ENCODE measurements at regions not wholly inside any gene's neighbourhood (a gene's known extent, or its start where the extent isn't known, plus 50 kb on each side); places are given as distances from the start of the nearest gene placed in this dataset.

DNA sequence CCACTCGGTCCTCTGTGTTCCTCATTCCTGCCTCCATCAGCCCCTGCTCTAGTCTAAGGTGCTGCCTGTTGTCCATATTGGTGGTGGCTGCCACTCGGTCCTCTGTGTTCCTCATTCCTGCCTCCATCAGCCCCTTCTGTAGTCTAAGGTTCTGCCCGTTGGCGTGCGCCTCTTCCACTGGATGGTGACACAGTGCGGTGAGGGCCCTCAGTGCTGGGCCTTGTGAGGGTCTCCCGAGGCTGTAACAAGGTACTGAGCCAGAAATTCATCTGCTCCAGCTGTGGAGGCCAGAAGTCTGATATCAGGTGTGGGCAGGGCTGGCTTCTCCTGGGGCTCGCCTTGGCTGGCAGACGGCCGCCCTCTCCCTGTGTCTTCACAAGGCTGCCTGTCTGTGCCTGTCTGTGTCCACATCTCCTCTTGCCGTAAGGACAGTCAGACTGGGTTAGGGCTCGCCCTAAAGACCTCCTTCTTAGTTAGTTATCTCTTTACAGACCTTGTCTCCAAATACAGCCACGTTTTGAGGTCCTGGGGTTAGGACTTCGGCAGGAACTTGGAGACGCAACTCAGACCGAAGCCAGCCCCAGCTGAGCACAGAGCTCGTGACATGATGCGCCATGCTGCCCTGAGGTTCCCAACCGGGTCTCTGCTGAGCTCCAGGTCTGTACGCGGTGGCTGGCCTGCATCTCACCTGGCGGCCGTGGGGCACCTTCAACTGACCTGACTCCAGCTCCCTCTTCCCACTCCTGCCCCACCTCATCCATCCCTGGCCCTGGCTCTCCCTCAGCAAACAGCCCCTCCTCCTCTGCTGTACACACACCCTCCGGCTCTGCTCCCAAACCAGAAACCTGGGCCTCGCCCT lies 181.4 kb upstream of the SHH start:
- H3K4me3 ChIP-seq (ENCODE audit: low read depth, low read length): no peak overlapping the region
- DNase-seq (ENCODE audit: low read depth): no peak
- TF ChIP-seq, protein P1, sequence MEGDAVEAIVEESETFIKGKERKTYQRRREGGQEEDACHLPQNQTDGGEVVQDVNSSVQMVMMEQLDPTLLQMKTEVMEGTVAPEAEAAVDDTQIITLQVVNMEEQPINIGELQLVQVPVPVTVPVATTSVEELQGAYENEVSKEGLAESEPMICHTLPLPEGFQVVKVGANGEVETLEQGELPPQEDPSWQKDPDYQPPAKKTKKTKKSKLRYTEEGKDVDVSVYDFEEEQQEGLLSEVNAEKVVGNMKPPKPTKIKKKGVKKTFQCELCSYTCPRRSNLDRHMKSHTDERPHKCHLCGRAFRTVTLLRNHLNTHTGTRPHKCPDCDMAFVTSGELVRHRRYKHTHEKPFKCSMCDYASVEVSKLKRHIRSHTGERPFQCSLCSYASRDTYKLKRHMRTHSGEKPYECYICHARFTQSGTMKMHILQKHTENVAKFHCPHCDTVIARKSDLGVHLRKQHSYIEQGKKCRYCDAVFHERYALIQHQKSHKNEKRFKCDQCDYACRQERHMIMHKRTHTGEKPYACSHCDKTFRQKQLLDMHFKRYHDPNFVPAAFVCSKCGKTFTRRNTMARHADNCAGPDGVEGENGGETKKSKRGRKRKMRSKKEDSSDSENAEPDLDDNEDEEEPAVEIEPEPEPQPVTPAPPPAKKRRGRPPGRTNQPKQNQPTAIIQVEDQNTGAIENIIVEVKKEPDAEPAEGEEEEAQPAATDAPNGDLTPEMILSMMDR (conservative IDR thresholded peaks at IDR 0.05; ENCODE audit: low read depth, low read length): no peak

- no peak for DNase-seq (ENCODE audit: low read depth)
- TF ChIP-seq, protein P1 (conservative IDR thresholded peaks at IDR 0.05; ENCODE audit: low read depth, low read length): no peak
- no peak overlapping the region for H3K4me3 ChIP-seq (ENCODE audit: low read depth, low read length)
Observed at GRCh38 chr7:155992974-155993373, 180.7 kb upstream of the SHH start.

DNA sequence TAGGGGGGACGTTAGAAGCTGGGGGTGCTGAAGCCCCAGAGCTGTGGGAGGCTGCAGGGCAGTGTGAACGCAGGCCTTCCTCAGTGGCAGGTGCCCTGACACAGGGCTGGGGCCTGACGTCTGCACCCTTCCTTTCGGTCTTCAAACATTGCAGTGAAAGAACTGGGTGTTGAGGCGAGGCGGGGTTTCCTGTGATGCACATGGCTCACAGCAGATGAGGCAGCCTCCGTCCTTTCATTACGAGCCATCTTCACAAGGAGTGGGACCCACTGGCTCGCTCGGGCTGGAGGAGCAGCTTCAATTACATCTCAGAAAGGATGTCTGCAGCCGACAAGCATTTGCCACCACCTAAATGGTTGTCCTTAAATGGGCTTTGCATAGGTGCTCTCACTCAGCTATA lies 180.3 kb upstream of the SHH start:
- TF ChIP-seq, protein P1 (conservative IDR thresholded peaks at IDR 0.05; ENCODE audit: low read depth, low read length): no peak
- DNase-seq (ENCODE audit: low read depth): no peak
- no peak overlapping the region for H3K4me3 ChIP-seq (ENCODE audit: low read depth, low read length)

DNA sequence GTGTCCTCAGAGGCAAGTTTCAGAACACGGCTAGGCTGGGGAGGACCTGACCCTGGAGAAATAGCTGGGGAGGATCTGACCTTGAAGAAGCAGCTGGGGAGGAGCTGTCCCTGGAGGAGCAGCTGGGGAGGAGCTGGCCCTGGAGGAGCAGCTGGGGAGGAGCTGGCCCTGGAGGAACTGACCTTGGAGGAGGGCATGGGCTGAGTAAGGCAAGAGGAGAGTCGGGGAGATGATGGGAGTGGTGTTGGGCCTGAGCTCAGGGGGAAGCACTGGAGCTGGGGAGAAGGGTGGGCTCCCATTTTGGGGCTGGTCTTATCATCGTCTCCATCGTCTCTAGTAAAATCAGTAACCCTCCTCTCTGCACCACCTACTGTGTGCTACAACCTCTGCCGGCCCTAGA lies 179.8 kb upstream of the SHH start:
- H3K4me3 ChIP-seq (ENCODE audit: low read depth, low read length): no peak overlapping the region
- DNase-seq (ENCODE audit: low read depth): no peak
- TF ChIP-seq, protein P1 (conservative IDR thresholded peaks at IDR 0.05; ENCODE audit: low read depth, low read length): no peak

DNA sequence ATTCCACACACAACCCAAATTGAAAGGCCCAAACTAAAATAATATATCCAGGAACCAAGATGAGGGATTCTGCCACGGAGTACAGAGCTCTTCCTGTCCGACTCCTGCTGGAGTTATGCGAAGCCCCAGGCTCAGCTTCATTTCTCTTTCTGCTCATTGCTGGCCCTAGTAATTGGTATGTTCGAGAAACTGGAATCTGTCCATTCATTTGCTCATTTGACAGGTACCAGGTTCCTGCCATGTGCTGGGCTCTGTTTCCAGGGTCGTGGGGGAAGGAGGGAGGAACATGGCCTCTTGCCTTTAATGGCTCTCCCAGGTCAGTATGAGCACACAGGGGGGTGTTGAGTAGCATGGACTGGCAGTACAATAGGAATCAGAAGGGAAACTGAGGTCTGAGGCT lies 179.2 kb upstream of the SHH start:
- H3K4me3 ChIP-seq (ENCODE audit: low read depth, low read length): no peak overlapping the region
- DNase-seq (ENCODE audit: low read depth): no peak
- TF ChIP-seq, protein P1 (conservative IDR thresholded peaks at IDR 0.05; ENCODE audit: low read depth, low read length): no peak

DNA sequence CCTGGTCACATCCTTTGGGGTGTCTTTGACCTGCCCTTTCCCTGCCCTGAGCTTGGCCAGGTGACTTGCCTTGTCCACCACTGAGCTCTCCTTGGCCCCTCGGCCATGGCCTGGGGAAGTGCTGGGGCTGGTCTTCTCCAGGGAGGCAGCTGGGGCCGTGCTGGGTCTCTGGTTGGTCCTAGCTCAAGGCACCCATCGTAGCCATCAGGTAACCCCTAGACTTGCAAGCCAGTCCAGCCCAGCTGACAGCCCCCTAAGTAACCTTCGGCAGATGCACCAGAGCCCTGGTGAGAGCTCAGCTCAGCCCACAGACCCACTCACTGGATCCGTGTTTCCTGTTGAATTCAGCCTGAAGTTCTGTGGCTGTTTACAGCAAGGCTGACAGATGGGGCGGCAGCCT lies 176.2 kb upstream of the SHH start:
- no peak overlapping the region for H3K4me3 ChIP-seq (ENCODE audit: low read depth, low read length)
- TF ChIP-seq, protein P1 (conservative IDR thresholded peaks at IDR 0.05; ENCODE audit: low read depth, low read length): no peak
- DNase-seq (ENCODE audit: low read depth): no peak

- H3K4me3 ChIP-seq (ENCODE audit: low read depth, low read length): no peak overlapping the region
- DNase-seq (ENCODE audit: low read depth): no peak
- TF ChIP-seq, protein P1 (conservative IDR thresholded peaks at IDR 0.05; ENCODE audit: low read depth, low read length): no peak
Observed at GRCh38 chr7:155987681-155988235, 175.5 kb upstream of the SHH start.

Data from epithelial cell of proximal tubule (primary cell).